Ishikawa (cell line): ENCODE measurements at regions not wholly inside any gene's neighbourhood (a gene's known extent, or its start where the extent isn't known, plus 50 kb on each side); places are given as distances from the start of the nearest gene placed in this dataset.

ENCODE experiments used
- EGR1 ChIP-seq: IDR thresholded peaks from 2 replicates; pipeline ENCODE4 v1.6.1; 2012
- EP300 ChIP-seq: IDR thresholded peaks from 2 replicates; pipeline ENCODE4 v1.6.1; 2012; ENCODE audit warnings: borderline replicate concordance
- TAF1 ChIP-seq: IDR thresholded peaks from 2 replicates; pipeline ENCODE4 v1.6.1; 2012; ENCODE audit warnings: low read depth, mild to moderate bottlenecking
- YY1 ChIP-seq: IDR thresholded peaks from 2 replicates; pipeline ENCODE4 v1.6.1; 2012; ENCODE audit warnings: low read depth

GRCh38 chr4:178523038-178523437, 1080.8 kb upstream of the AGA start:
- TF ChIP-seq TAF1 (no peak), EP300 (no peak), YY1 (no peak), EGR1 (no peak)
